Loucy (cell line): ENCODE measurements at regions not wholly inside any gene's neighbourhood (a gene's known extent, or its start where the extent isn't known, plus 50 kb on each side); places are given as distances from the start of the nearest gene placed in this dataset.

Source experiments
- CTCF ChIP-seq: fragments of 200-600 bp; sonication (generic); conservative IDR thresholded peaks from 2 replicates; pipeline ENCODE4 v1.5.1; 2014; ENCODE audit warnings: mild to moderate bottlenecking, antibody characterized with exemption, low read length
- EZH2phosphoT487 ChIP-seq: fragments of 200-600 bp; IDR thresholded peaks from 2 replicates; pipeline ENCODE4 v1.6.1; 2018; ENCODE audit warnings: antibody characterized with exemption, mild to moderate bottlenecking, moderate library complexity, borderline replicate concordance

- TF ChIP-seq CTCF = no peak
- no peak for TF ChIP-seq EZH2phosphoT487
Measured at GRCh38 chr3:18483226-18483625, 58.1 kb upstream of the SATB1 start.
